ENCODE measurements at regions not wholly inside any gene's neighbourhood (a gene's known extent, or its start where the extent isn't known, plus 50 kb on each side); places are given as distances from the start of the nearest gene placed in this dataset.

- TF ChIP-seq CTCF (IDR thresholded peaks at IDR 0.05) = no peak
- TF ChIP-seq POLR2A (IDR thresholded peaks at IDR 0.05) = no peak
Measured at GRCh38 chr2:155722290-155722689, 610.2 kb downstream of the NR4A2 start.

Data from right lobe of liver (tissue), 4 donors.